GM21723 (cell line): ENCODE measurements at regions not wholly inside any gene's neighbourhood (a gene's known extent, or its start where the extent isn't known, plus 50 kb on each side); places are given as distances from the start of the nearest gene placed in this dataset.

Experiments
- ATAC-seq: cut with Tn5 transposase; IDR thresholded peaks from one replicate; pipeline ENCODE4 v1.9.1; 2021; ENCODE audit warnings: mild to moderate bottlenecking, moderate library complexity; ENCODE audit not compliant: unreplicated experiment

DNA sequence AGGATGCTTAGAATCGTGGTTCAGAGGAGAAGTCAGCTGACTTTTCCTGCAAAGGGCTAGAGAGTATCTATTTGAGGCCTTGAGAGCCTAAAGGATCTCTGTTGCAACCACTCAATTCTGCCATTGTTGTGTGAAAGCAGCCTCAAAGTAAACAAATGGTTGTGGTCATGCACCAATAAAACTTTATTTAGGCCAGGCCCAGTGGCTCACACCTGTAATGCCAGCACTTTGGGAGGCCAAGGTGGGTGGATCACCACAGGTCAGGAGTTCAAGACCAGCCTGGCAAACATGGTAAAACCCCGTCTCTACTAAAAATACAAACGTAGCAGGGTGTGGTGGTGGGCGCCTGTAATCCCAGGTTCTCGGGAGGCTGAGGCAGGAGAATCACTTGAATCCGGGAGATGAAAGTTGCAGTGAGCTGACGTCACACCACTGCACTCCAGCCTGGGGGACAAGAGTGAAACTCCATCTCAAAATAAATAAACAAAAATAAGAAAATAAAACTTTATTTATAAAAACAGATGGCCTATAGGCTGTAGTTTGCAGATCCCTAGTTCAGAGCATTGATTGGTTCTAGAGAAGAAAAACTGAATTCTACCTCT lies 135.9 kb upstream of the KLF4 start:
- no peak for ATAC-seq

DNA sequence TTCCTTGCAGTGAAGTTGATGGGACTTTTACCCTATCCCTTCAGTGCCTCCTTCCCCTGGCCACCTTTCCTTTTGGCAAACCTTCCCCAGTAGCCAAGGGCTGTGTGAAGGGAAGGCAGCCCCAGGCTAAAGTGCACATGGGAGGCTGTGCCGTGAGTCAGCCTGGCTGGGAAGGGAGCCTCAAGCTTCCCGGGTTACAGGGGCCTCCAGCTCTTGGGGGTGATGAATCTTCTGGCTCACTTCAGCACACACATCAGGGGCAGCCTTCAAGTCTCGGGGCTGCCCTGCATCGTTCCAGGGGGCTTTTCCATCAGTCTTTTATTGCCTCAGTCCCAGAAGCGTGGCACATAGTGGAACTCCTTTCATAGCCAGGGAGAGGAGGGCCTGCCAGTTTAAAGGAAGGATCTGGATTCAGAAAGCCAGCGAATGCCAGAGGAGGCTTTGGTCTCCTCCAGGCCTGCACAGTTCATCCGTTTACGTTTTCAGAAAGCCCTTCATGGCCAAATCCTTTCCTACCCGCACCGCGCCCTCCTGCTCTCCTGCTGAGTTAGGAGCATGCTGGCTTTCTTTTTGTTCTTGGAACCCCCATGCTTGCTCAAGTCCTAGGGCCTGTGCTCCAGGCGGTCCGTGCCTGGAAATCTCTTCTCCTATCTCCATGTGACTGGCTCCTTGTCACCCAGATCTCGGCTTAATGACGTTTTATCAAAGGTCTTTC lies 134.8 kb upstream of the KLF4 start:
- ATAC-seq, result no peak

GRCh38 chr9:107621436-107621835 lies 131.9 kb upstream of the KLF4 start:
- ATAC-seq, result no peak

- ATAC-seq, result no peak
Observed at GRCh38 chr9:107620801-107621200, 131.2 kb upstream of the KLF4 start.

- no peak for ATAC-seq
Observed at GRCh38 chr9:107620236-107620635, 130.7 kb upstream of the KLF4 start.

- ATAC-seq, result no peak
Observed at GRCh38 chr9:107615321-107615720, 125.8 kb upstream of the KLF4 start.

GRCh38 chr9:107614765-107615164 lies 125.2 kb upstream of the KLF4 start:
- ATAC-seq, result no peak

GRCh38 chr9:107613321-107613720 lies 123.8 kb upstream of the KLF4 start:
- ATAC-seq, result no peak

GRCh38 chr9:107612136-107612535 lies 122.6 kb upstream of the KLF4 start:
- ATAC-seq, result no peak

- ATAC-seq, result no peak
Observed at GRCh38 chr9:107609547-107609946, 120.0 kb upstream of the KLF4 start.

DNA sequence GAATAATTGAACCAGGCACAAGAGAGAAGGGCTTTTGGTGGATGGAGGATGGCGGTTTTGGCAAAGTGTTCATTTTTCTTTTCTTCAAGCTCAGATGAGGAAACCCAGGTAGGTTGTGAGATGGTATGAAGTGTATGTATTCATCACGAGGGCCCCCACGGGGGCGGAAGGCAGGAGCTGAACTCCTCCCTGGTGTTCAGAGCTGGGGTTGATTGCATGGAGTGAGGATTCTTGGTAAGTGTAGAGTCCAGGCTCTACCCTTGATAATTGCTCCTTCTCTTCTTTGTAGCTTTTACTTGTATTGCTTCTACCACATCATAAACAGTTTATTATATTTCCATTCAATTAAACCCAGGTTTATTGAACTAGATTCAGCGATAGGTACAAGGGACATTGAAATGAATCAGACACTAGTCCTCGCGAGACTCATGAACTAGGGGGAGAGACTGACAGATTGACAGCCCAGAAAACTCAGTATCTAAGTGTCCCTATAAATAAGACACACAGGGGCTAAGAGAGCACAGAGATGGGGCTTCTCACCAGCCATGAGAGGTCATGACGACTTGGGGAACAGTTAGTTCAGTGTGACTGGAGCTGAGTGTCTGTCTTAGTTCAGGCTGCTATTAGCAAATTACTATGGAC lies 116.7 kb upstream of the KLF4 start:
- no peak for ATAC-seq

DNA sequence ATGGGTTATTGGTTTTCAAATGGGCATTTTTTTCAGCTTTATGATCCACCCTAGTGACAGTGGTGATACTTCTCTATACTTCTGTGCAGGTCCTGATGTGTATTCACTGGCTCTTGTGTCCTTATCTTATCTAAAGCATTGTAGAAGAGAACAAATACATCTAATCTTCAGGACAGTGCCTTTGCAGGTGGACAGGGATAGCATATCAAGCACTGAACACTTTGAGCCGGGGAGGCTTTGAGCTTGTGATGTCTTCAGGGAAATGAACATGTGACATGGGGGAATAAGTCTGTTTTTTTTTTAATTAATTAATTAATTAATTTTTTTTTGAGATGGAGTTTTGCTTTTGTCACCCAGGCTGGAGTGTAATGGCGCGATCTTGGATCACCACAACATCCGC lies 115.5 kb upstream of the KLF4 start:
- ATAC-seq, result no peak

GRCh38 chr9:107603281-107603680 lies 113.7 kb upstream of the KLF4 start:
- no peak for ATAC-seq

DNA sequence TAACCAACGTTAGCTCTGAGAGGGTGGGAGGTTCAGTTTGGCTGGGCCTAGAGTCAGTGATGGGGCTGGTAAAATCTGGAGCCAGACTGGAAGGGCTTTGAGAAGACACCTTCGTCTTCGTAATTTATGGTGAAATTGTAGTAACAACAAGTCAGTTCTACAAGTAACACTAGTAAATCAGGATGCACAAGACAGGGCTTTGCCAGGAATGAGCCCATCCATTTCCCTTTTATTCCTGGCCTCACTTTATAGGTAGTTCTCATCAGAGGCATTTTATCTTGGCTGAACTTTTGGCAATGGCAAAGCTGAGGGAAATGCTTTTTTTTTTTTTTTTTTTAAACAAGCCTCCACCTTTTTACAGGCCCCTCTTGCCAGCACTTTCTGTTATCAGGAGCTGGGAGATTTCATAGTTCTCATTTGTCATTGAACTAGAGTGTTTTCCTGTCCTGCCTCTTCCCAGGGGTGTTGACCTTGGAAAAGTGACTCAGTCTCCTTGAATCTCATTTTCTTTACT lies 110.5 kb upstream of the KLF4 start:
- ATAC-seq, result no peak

DNA sequence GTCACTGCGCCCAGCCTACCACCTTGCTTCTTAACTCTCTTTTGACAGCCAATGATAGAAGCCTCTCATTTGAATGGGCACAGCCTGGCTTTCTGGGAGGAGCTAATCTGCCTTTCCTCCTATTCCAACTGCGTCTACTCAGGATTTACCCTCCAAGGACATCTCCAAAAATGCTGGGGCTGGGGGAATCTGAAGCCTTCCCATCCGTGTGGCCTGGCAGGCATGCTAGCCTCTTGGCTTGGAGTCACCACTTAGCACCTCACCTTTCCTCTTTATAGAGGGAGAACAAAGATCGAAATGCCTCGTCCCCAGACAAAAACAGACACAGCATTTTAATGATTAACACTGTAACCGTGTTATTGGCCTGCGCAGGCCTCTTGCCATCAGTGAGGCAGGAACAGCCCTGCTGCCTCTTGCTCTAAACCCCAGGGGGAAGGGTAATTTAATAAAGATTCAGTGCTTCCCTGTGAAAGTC lies 108.2 kb upstream of the KLF4 start:
- no peak for ATAC-seq

DNA sequence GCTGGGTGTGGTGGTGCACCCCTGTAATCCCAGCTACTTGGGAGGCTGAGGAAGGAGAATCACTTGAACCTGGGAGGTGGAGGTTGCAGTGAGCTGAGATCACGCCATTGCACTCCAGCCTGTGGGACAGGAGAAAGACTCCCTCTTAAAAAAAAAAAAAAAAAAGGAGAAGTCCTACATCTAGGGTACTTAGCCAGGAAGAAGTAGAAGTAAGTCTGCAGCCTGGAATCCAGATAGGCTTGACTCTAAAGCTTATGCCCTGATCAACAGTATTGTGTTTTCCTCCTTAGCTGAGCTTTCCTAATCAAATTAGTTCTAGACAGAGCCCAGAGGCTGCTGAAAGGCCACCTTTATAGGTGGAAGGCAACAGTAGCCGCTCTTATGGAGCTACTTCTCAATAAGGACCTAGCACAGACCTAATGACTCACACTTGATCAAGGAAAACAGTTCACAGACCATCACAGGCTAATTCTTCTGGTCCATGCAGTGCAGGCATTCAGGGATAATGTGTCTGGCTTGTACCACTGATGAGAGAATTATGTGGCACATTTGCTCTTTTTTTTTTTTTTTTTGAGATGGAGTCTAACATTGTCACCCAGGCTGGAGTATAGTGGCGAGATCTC lies 105.5 kb upstream of the KLF4 start:
- no peak for ATAC-seq

DNA sequence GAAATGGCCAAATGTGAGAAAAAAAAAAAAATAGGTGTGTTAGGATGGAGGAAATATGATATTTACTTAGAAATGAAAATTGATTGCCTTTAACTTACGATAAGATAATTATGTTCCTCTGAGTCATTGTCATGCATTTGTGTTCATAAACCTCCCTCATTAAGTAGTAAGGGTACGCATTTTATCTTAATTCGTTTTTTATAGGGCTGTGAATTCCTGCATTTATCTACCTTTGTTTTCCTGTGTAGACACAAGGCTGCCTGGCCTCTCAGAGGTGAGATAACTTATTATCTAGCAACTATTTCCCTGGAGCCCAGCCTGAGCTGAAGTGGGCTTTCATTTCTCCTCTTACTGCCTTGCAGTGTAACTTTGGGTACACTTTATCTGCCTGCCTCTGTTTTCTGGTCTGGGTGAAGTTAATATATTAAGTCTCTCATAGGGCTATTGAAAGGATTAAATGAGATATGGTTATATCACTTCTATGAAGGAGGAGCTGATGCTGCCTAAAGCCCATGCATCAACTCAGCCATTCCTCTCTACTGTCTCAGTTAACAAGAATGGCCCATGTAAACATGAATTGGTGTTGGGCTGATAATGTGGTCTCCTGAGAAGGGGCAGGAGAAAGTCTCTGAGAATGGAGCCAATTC lies 103.8 kb upstream of the KLF4 start:
- ATAC-seq, result no peak

- no peak for ATAC-seq
Observed at GRCh38 chr9:107592424-107592823, 102.9 kb upstream of the KLF4 start.

DNA sequence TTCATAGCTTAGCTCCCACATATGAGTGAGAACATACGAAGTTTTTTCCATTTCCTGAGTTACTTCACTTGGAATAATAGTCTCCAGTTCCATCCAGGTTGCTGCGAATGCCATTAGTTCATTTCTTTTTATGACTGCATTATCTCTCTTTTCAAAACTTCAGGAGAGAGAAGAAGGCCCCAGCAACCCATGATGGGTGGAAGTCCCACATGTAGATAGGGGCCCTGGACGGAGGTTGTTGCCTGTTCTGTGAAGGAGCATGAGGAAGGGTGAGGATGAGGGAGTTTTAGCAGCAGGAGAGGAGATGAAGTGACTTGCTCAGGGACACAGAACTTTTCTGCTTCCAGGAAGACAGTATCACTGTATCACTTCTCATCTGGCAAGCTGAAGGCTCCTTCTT lies 102.2 kb upstream of the KLF4 start:
- ATAC-seq, result no peak

GRCh38 chr9:107588393-107588792 lies 98.8 kb upstream of the KLF4 start:
- no peak for ATAC-seq
